Duodenal mucosa (tissue), 2 donors: ENCODE measurements at regions not wholly inside any gene's neighbourhood (a gene's known extent, or its start where the extent isn't known, plus 50 kb on each side); places are given as distances from the start of the nearest gene placed in this dataset.

Experiments
- H3K27ac ChIP-seq: one replicate; pipeline ENCODE4 v1.7.0; 2013; ENCODE audit warnings: low read depth, low read length
- H3K27me3 ChIP-seq, 2 donors: one replicate each; pipeline ENCODE4 v1.7.0; 2013; ENCODE audit warnings: low read length in 2 of 2, control low read depth in 1 of 2; ENCODE audit not compliant: insufficient read depth in 2 of 2, control insufficient read depth in 1 of 2
- H3K36me3 ChIP-seq, 2 donors: one replicate each; pipeline ENCODE4 v1.7.0; 2013; ENCODE audit warnings: low read length in 2 of 2, control low read depth in 1 of 2; ENCODE audit not compliant: insufficient read depth in 2 of 2, control insufficient read depth in 1 of 2
- H3K4me1 ChIP-seq, 2 donors: one replicate each; pipeline ENCODE4 v1.7.0; 2013; ENCODE audit warnings: low read length in 2 of 2, control low read depth in 1 of 2; ENCODE audit not compliant: insufficient read depth in 2 of 2, control insufficient read depth in 1 of 2
- H3K4me3 ChIP-seq, 2 donors: one replicate each; pipeline ENCODE4 v1.7.0; 2013; ENCODE audit warnings: low read length in 2 of 2, low read depth in 1 of 2
- H3K9ac ChIP-seq, 2 donors: one replicate each; pipeline ENCODE4 v1.7.0; 2013; ENCODE audit warnings: low read length in 2 of 2, low read depth in 1 of 2
- H3K9me3 ChIP-seq, 2 donors: one replicate each; pipeline ENCODE4 v1.7.0; 2013; ENCODE audit warnings: low read length in 2 of 2, control low read depth in 1 of 2; ENCODE audit not compliant: control insufficient read depth in 1 of 2

DNA sequence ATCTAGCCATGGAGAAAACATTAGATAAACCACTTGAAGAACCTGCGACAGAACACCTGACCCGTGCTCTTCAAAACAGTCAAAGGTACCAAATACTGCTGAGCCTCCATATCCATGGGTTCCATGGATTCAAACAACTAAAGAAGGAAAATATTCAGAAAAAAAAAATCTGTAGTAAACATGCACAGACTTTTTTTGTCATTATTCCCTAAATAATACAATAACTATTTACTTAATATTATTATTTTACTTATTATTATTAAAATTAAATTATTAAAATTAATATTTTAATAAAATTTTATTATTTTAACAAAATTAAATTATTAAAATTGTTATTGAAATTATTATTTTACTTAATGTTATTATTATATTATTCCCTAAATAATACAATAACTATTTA is 101.0 kb upstream of the PDE1C start:
- H3K27ac ChIP-seq: no peak overlapping the region
- no peak overlapping the region for H3K4me3 ChIP-seq
- H3K9ac ChIP-seq: no peak overlapping the region
- H3K27me3 ChIP-seq: no peaks in the 10 kb centered on the region
- no peaks in the 10 kb centered on the region for H3K9me3 ChIP-seq
- no peaks in the 10 kb centered on the region for H3K4me1 ChIP-seq
- H3K36me3 ChIP-seq: no peaks in the 10 kb centered on the region

DNA sequence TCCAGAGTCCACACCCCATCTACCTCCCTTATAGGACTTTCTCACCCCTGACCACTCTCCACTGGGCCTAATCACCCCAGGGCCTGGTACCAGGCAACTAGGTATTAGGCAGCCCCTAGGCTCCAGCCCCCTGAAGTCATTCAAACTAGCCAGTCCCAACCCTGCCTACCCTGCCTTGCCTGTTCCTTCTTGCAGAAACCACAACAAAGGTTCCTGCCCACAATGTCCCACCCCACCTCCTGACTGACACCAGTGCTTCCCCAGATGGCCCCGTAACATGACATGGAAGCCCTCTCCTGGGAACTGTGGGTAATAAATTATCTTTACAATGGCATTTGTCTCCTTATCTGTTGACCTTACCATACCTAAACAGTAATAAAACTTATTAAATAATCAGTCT is 100.6 kb upstream of the PDE1C start:
- Histone ChIP-seq H3K4me1 (no peaks in the 10 kb centered on the region), H3K36me3 (no peaks in the 10 kb centered on the region), H3K9me3 (no peaks in the 10 kb centered on the region), H3K27ac (no peak overlapping the region), H3K27me3 (no peaks in the 10 kb centered on the region), H3K4me3 (no peak overlapping the region), H3K9ac (no peak overlapping the region)

DNA sequence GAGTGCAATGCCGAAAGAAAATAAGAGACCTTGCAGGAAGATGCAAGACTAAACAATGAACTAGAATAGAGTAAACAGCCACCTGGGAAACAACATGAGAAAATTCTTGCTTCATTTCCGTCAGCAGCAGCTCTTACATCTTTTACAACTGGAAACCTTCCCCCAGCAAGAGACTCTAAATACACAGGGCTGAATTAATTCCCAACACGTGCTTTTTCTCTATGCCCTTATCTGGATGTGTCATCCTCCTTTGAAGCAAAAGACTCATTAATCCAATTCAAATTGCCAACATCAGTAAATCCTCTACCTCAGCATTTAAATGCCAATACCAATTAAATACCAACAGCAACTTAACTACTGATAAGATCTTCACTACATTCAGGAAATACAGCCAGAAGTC is 99.0 kb upstream of the PDE1C start:
- Histone ChIP-seq H3K9me3 (no peaks in the 10 kb centered on the region), H3K36me3 (no peaks in the 10 kb centered on the region)

DNA sequence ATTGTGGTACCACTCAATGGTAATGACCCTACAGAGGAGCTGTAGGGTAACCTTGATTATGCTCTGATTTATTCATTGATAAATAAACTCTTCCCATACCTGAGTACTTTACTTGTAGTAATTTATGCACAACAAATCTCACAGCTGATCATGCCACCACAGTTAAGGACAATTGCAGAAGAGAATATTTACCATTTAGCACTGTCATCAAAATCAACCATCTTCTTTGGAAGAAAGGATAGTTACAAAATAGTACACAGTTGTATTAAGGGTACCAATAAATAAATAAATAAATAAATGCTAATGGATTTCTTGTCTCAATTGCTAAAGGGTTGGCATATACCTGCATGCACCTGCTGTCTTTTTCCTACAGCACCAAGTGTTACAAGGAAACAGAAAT is 97.6 kb upstream of the PDE1C start:
- Histone ChIP-seq H3K4me1 (no peaks in the 10 kb centered on the region), H3K27me3 (no peaks in the 10 kb centered on the region), H3K4me3 (no peak overlapping the region), H3K9me3 (no peaks in the 10 kb centered on the region), H3K27ac (no peak overlapping the region), H3K9ac (no peak overlapping the region), H3K36me3 (no peaks in the 10 kb centered on the region)

More for the DNA sequence above, 99.0 kb upstream of the PDE1C start:
- H3K9ac ChIP-seq: no peak overlapping the region
- no peaks in the 10 kb centered on the region for H3K27me3 ChIP-seq
- no peak overlapping the region for H3K27ac ChIP-seq
- no peak overlapping the region for H3K4me3 ChIP-seq
- no peaks in the 10 kb centered on the region for H3K4me1 ChIP-seq

GRCh38 chr7:32167256-32167655 is 97.0 kb upstream of the PDE1C start:
- Histone ChIP-seq H3K9ac (no peak overlapping the region), H3K4me1 (no peaks in the 10 kb centered on the region), H3K27me3 (no peaks in the 10 kb centered on the region), H3K27ac (no peak overlapping the region), H3K4me3 (no peak overlapping the region), H3K9me3 (no peaks in the 10 kb centered on the region), H3K36me3 (no peaks in the 10 kb centered on the region)

- no peak overlapping the region for H3K9ac ChIP-seq
- H3K4me3 ChIP-seq: no peak overlapping the region
- H3K36me3 ChIP-seq: no peaks in the 10 kb centered on the region
- H3K4me1 ChIP-seq: no peaks in the 10 kb centered on the region
- no peak overlapping the region for H3K27ac ChIP-seq
- no peaks in the 10 kb centered on the region for H3K27me3 ChIP-seq
- no peaks in the 10 kb centered on the region for H3K9me3 ChIP-seq
These were observed 94.3 kb upstream of the PDE1C start for GRCh38 chr7:32164341-32164996.

DNA sequence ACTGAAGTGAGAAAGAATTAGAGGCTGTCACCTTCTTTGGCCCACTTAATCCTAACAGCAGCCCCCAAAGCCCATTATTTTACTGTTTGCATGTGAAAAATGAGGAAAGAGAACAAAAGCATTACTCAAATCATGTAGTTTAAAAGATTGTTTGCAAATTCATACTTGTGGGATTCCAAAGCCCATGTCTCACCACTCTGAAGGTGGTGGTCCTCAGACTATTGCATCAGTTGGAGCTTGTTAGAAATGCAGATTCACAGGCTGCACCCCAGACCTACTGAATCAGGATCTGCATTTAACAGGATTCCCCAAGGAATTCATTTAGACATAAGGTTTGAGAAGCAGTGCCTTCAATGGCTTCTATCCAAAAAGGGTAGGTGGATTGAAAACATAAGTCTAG is 93.7 kb upstream of the PDE1C start:
- Histone ChIP-seq H3K36me3 (no peaks in the 10 kb centered on the region), H3K27me3 (no peaks in the 10 kb centered on the region), H3K4me1 (no peaks in the 10 kb centered on the region), H3K4me3 (no peak overlapping the region), H3K9ac (no peak overlapping the region), H3K27ac (no peak overlapping the region), H3K9me3 (no peaks in the 10 kb centered on the region)

DNA sequence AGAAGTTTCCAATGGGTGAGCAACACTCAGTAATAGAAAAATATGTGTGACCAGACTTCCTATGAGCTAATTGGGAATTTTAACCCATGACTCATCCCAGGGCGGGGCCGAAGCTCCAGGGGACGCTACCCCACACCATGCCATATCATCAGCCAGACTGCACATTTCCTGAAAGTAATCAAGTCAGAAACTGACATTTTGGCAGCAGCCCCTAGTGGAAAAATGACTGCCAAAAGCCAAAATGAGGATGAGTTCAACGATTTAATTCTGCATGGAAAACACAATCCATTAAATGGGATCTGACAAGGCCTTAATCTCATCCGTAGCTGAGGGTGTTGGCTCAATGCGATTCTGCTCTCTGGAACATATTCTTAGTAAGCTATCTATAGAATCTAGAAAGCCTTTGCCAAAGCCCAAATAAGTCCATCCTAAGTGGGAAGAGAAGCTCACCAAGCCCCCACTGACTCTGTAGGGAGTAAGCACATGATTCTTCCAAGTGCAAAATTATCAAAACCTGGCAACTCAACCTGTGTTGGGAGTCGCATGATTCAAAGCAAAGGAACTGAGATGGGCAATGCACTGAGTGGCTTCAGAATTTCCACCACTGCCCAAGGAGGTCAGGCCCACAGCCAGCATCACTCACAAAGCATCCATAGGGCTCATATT is 93.1 kb upstream of the PDE1C start:
- Histone ChIP-seq H3K4me1 (no peaks in the 10 kb centered on the region), H3K36me3 (no peaks in the 10 kb centered on the region), H3K27ac (no peak overlapping the region), H3K4me3 (no peak overlapping the region), H3K9me3 (no peaks in the 10 kb centered on the region), H3K9ac (no peak overlapping the region), H3K27me3 (no peaks in the 10 kb centered on the region)

DNA sequence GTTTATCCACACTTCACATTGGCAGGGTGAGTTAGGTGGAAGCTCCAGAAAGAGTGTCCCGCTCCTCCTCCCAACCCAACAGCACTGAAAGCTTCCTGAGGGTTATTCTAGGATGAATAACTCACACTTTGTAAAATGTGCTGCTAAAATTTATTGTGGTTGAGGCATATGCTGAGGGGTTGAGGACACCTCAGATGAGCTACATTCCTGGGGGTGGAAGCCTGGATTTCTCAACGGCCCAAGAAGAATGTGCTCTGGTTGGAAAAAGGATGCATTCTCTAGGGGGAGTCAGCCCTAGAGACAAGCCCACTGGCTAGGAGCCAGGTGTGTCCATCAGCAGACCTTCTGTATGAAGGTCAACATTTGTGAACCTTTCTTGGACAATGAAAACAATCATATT is 91.5 kb upstream of the PDE1C start:
- Histone ChIP-seq H3K9me3 (no peaks in the 10 kb centered on the region), H3K36me3 (no peaks in the 10 kb centered on the region), H3K9ac (no peak overlapping the region), H3K27ac (no peak overlapping the region), H3K4me3 (no peak overlapping the region), H3K4me1 (no peaks in the 10 kb centered on the region), H3K27me3 (no peaks in the 10 kb centered on the region)

GRCh38 chr7:32158751-32159745 is 88.8 kb upstream of the PDE1C start:
- Histone ChIP-seq H3K27ac (no peak overlapping the region), H3K4me3 (no peak overlapping the region), H3K36me3 (no peaks in the 10 kb centered on the region), H3K9me3 (no peaks in the 10 kb centered on the region), H3K9ac (no peak overlapping the region), H3K27me3 (no peaks in the 10 kb centered on the region), H3K4me1 (no peaks in the 10 kb centered on the region)
